ENCODE measurements at regions not wholly inside any gene's neighbourhood (a gene's known extent, or its start where the extent isn't known, plus 50 kb on each side); places are given as distances from the start of the nearest gene placed in this dataset.
"Not testable (repeated sequence)": the region's sequence is repeated elsewhere in the genome, so short reads cannot be mapped to it uniquely, and the experiment has no call there.

DNA sequence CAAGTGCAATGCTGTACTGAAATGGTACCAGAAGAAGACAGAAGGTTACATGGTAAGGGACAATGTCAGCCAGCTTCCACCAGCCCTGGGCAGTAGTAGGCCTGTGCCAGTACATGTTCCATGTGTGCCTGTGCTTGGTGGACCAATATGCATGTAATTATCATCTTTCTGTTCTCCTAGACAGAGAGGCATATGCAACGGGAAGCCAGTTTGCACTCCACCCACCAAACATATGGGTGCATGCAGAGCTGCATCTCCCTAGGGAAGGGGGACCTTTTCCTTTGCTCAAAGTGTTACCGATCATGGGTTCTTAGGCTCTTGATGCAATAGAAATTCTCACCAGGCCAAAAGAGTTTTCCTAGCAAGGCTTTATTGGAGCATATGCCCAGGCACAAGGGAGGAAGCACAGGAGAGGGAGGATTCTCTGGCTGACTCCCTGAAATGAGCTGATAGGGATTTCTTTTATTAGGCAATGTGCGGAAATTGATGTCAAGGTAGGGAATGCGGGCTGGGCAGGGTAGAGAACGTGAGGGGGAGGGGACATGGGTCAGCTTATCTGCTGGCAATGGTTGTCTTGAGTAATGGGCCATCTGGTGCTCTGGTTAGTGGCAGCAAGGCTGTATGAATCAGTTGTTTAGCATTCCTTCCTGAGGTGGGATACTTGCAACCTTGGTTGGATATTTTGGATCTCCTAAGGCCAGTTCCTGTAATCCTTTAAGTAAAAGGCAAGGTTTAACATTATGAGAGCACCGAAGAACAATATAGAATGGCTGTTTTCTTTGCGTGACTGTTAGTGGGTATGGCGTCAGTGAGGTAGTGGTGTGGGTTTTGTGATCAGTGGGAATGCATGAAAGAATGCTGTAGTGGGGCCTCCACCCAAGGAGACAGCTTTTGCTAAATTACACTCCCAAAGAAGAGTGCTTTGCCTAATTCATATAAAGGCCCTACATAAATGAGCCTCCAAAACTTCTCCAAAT lies 102.5 kb downstream of the CDRT15L2 start:
- DNase-seq (ENCODE audit: low read depth in 2 of 2), result not testable (repeated sequence)

DNA sequence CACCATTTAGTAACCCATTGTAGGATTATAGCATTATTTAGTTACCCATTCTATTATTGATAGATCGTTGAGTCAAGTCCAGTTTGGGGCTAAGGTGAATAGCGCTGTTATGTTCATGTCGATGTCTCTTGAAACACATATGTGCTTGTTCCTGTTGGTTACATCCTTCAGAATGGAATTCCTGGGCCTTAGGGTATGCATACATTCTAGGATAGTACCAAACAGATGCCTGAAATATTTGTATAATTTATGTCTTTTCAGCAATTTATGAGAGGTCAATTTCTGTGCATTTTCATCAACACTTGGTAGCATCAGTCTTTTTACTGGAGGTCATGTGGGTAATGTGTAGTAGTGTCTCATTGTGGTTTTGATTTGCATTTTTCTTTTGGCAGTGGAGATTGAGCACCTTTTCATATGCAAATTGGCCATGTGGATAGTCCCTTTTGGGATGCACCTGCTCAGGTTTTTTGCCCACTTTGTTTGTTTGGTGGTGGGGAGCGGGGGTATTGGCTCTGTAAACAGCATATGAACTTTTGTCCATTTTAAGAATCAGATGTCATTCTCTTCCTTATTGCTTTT lies 104.2 kb downstream of the CDRT15L2 start:
- DNase-seq (ENCODE audit: low read depth in 2 of 2), result not testable (repeated sequence)

DNA sequence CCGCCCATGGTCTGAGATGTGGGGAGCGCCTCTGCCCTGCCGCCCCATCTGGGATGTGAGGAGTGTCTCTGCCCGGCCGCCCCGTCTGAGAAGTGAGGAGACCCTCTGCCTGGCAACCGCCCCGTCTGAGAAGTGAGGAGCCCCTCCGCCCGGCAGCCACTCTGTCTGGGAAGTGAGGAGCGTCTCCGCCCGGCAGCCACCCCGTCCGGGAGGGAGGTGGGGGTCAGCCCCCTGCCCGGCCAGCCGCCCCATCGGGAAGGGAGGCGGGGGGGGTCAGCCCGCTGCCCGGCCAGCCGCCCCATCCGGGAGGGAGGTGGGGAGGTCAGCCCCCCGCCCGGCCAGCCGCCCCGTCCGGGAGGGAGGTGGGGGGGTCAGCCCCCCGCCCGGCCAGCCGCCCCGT lies 105.5 kb downstream of the CDRT15L2 start:
- DNase-seq (ENCODE audit: low read depth in 2 of 2), result not testable (repeated sequence)

DNA sequence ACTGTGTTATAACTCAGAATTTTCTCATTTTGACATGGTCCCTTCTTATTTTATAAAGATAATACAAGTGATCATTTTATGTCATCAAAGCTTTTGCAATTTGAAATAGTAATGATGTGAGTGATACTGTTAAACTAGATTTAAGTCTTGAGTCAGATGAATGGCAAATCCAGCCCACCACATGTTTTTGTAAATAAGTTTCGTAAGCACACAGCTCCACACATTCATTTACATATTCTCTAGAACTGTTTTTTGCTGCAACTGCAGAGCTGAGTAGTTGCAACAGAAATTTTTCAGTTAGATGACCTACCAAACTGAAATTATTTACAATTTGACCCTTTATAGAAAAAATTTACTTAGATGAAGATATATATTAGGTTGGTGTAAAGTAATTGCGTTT lies 108.1 kb downstream of the CDRT15L2 start:
- DNase-seq (ENCODE audit: low read depth in 2 of 2), result not testable (repeated sequence)

DNA sequence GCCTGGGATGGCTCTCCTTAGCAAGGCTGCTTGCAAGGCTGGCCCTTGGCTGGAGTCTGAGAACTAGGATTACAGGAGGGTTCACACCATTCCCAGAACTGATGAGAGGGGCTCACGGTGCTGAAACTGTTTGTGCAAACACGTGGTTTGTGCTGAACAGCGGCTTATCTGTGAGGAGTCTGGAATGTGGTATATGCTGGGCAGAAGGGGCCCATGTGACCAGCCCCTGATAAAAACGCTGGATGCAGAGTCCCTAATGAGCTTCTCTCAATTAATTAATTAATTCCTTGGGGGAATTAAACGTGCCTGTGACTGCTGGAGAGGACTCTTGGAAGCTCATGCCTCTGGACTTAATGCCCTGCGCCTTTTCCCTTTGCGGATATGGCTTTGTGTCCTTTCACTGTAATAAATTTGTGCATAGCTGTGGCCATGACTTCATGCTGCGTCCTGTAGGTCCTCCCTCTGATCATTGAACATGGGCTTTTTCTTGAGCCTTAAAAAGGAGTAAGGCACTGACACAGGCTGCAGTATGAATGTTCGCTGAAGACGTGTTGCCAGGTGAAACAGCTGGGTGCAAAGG lies 109.7 kb downstream of the CDRT15L2 start:
- DNase-seq (ENCODE audit: low read depth in 2 of 2), result not testable (repeated sequence)

DNA sequence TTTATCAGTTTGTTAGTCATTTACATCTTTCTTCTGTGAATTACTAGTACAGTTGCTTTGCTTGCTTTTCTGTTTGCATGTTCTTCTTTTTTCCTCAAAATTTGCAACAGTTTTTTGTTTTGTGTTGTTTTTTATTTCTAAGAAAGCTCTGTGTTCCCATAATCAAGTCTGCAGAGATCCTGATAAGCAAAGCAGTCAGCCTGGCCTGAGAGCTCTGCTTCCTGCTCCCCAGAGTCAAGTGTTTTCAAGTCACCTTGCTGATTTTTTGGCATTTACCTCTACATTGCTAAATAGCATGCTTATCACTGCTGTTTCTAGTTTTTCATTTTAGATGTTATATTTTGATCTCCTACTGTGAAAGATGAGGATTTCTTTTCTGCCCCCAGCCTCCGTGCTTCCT lies 113.2 kb downstream of the CDRT15L2 start:
- not testable (repeated sequence) for DNase-seq (ENCODE audit: low read depth in 2 of 2)

DNA sequence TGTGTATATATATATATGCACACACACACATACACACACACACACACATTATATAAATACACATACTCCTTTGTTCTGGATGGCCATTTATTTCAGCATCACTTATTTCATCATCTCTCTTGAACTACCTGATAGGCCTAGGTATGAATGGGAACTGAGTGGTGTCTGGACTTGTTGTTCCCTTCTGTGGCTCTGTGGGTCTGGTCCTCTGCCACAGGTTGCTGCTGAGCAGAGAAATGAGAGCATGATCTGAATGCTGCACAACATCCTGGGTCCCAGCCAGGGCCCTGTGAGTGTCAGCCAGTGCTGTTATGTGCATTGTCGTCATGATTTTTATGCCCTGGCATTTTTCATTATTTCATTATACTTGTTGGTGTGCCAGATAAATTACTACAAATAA lies 116.3 kb downstream of the CDRT15L2 start:
- DNase-seq (ENCODE audit: low read depth in 2 of 2), result not testable (repeated sequence)

DNA sequence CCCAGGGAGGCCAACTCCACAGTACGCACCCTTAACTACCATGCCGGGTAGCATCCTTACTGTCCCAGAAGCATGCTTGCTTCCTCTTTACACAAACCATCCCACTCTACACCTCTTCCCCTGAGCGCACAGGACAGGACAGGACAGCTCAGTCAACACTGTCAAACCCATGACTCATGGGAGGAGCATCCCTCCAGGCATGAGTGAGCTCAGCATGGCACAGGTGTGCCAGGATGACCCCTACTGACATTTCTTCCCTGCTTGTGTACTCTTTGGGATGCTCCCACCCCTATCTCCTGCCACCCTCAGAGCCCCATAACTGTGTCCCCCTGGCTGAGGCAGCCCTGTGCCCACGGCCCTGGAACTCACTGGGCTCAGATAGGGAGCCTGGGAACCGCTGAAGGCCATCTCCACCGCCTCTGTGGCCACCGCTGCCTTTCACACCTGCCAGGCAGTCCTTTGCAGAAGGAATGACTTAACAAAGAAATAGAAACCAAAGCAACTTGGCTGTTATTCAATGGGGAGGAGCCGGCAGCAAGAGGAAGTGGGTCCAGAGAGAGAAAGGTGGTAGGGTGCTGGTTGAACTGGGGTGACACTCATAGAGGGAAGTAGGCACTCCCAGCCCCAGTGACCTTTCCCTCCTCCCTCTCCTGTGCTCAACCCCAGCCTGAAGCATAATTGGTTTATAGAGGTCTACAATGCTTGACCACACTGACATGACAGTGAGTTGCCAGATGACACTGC lies 119.1 kb downstream of the CDRT15L2 start:
- not testable (repeated sequence) for DNase-seq (ENCODE audit: low read depth in 2 of 2)

DNA sequence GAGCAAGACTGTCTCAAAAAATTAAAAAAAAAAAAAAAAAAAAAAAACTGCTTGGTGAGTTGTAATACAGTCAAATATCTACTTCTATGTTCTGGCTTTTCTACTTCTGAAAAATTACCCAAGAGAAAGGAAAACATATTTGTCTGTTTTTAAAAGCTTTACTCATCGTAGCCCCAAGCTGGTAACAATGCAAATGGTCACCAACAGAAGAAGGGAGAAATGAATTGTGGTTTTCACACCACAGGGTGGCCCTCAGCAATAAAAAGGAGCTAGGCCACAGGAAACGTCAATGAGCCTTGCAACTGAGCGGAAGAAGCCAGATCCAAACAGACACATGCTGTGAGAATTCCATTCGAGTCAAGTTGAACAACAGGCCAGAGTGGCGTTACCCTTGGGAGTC lies 121.0 kb downstream of the CDRT15L2 start:
- not testable (repeated sequence) for DNase-seq (ENCODE audit: low read depth in 2 of 2)

DNA sequence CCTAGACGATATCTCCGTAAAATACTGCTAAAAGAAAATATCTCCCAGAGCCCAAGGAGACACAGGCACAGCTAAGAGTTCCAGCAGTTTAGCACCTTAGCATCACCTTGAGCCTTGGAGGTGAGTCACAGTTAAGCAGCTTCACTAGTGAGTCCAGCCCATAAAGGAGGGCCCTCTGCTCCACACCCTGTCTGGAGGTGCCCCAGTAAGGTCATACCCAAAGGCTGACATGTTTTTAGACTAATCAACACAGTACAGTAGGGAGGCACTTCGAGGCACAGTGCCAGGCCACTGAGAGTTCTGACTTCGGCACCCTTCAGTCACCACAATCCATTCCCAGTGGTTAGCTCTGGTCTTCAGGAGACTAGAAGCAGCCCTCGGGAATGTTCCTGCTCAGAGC lies 121.8 kb downstream of the CDRT15L2 start:
- not testable (repeated sequence) for DNase-seq (ENCODE audit: low read depth in 2 of 2)

DNA sequence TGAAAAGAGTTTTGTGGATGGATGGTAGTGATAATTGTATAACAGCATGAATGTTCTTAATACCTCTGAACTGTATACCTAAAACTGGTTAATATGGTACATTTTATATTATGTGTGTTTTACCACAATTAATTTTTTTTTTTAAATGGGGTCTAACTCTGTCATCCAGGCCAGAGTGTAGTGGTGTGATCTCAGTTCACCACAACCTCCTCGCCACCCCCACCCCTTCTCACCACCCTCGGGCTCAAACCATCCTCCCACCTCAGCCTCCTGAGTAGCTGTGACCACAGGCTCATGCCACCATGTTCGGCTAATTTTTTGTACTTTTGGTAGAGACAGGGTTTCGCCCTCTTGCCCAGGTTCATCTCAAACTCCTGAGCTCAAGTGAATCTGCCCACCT lies 123.2 kb downstream of the CDRT15L2 start:
- DNase-seq (ENCODE audit: low read depth in 2 of 2), result no peak

DNA sequence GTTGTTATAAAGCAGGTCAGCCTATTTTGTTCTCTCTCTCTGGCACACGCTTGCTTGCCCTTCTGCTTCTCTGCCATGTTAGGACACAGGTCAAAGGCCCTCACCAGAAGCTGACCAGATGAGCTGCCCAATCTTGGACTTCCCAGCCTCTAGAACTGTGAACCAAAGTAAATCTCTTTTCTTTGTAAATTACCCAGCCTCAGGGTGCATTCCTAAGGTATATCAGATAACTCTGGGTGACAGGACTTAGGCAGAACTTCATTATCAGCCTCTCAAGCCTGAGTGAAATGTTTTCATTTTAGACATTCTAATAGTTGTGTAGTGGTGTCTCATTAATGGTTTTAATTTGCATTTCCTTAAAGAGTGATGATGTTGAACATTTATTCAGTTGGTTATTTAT lies 124.3 kb downstream of the CDRT15L2 start:
- DNase-seq (ENCODE audit: low read depth in 2 of 2), result no peak

DNA sequence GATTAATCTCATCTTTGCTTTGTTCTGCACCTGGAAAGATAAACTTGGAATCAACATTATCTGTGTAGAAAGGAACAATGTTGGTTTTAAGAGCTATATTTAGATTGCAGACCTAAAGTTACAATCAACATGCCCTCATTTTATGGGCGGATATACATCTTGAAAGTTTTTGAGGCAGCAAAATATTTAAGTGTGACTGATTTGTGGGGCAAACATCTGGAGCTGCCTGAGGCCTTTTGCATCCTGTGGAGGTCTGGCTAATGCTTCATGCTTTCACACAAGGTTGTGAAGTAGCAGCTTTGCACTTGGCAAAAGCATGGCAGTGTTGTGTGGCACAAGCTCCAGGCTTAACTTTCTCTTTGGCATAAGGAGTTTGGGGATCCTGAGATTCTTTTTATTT lies 125.7 kb downstream of the CDRT15L2 start:
- DNase-seq (ENCODE audit: low read depth in 2 of 2), result not testable (repeated sequence)

DNA sequence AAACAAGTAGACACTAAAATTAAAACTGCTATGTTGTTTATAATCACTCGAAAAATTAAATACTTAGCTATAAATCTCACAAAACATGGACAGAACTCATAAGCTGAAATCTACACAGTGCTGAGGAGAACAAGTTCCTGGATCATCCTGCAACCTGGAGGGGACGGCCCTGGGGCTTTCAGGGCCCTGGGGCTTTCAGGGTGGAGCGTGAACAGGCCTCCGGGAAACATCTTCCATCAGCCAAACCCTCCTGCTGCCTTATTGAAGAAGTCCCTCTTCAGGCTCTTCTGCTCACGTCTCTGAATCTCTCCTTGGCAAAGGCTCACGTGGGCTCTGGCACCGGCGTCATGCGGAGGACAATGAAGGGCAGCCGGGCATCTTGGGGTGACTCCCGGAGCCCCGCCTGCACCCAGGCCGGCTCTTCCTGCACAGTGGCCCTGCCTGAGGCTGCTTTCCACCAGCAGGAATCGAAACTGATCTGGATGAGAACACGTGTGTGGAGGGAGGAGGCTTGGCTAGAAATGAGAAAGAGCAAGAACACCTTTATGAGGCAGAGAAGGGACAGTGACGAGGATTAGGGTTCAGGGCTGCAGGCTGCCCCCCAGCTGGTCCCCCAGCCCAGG lies 127.3 kb downstream of the CDRT15L2 start:
- DNase-seq (ENCODE audit: low read depth in 2 of 2), result no peak

DNA sequence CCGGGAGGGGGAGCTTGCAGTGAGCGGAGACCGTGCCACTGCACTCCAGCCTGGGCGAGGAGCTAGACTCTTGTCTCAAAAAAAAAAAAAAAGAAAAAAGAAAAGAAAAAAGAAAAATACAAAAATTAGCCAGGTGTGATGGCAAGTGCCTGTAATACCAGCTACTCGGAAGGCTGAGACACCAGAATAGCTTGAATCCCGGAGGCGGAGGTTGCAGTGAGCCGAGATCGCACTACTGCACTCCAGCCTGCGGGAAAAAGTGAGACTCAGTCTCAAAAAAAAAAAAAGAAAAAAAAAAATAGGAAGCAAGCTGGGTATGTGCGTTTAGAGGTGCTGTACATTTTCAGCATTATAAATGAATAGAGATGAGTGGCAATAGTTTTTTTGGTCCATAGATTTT lies 129.3 kb downstream of the CDRT15L2 start:
- not testable (repeated sequence) for DNase-seq (ENCODE audit: low read depth in 2 of 2)

DNA sequence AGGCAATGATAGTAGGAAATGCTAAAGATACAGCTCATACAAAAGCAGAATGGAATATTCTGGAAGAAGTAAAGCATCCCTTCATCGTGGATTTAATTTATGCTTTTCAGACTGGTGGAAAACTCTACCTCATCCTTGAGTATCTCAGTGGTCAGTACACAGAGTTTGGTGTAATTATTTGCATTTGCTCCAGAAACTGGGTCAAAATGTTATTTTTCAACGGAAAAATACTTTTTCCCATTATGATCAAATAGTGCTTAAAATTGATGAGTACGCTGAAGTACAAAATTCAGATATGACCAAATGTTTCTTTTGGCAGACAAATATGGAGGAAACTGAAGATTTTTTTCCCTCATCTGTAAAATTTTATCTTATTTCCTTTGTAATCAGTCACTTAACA lies 137.0 kb downstream of the CDRT15L2 start:
- DNase-seq (ENCODE audit: low read depth in 2 of 2), result not testable (repeated sequence)

DNA sequence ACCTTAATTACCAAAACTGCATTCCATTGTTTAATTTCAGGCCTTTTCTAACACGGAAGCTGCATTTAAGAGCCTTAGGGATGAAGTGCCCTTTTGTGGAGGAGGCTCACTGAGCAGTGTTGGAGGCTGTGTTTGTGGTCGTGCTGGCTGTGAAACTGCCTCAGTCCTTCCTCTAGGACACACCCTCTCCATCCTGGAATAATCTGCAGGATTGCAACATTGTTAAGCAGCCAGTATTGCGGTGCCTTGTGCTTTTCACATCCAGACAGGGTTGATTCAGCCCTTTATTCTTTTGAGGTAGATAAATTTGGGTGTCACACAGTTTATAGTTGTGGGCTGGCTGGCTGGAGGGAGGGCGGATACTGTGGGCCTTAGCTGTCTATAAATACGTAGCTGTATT lies 141.6 kb downstream of the CDRT15L2 start:
- no peak for DNase-seq (ENCODE audit: low read depth in 2 of 2)

DNA sequence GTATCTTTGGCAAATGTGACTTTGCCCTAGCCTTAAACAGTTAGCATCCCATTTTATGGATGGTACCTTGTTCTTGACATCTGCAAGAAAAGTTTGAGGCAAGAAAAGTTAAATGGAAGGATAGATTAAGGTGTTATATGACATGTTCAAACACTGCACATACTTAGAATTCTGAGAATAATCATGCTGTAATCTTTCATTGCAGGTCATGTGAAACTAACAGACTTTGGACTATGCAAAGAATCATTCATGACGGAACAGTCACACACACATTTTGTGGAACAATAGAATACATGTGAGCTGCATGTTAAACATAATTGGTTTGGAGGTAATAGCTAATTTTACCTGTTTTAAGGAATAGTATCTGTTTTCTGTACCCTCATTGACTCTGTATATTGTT lies 144.9 kb downstream of the CDRT15L2 start:
- not testable (repeated sequence) for DNase-seq (ENCODE audit: low read depth in 2 of 2)

DNA sequence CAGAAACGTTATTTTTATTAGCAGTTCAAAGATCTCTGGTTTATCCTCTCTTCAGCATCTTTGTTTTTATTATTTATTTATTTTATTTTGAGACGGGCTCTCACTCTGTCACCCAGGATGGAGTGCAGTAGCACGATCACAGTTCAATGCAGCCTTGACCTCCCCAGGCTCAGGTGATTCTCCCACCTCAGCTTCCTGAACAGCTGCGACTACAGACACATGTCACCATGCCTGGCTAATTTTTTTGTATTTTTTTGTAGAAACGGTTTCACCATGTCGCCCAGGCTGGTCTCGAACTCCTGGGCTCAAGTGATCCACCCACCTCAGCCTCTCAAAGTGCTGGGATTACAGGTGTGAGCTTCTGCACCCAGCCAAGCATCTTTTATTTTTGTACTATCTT lies 147.7 kb downstream of the CDRT15L2 start:
- DNase-seq (ENCODE audit: low read depth in 2 of 2), result not testable (repeated sequence)

DNA sequence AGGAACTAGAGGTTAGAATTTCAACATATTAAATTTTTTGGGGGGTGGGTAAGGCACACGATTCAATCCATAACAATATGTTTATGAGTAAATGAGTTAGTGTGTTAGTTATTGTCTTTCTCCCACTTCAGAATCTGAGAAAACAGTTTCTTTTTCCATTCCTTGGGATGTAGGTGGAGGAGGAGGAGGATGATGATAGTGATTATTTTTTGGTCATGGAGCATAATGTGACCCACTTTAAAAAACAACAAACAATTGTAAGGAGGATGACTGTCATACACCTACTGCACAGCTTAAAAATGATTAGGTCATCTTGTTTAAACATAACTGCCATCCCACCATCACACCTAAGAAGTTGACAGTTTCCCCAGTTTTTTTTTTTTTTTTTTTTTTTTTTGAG lies 148.7 kb downstream of the CDRT15L2 start:
- DNase-seq (ENCODE audit: low read depth in 2 of 2), result no peak

DNA sequence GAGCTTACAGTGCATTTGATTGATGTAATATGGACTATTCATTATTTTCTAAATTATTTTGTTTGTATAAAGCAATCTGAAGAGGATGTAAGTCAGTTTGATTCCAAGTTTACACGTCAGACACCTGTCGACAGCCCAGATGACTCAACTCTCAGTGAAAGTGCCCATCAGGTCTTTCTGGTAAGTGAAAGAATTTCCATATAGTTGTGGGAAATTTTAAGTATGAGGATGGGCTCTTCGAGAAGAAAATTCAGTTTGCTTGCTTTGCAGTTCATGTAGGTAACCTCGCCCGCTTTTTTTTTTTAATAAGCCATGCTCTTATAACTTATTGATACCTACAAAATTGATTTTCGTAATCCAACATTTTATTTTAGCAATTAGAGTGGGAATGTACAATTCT lies 151.6 kb downstream of the CDRT15L2 start:
- DNase-seq (ENCODE audit: low read depth in 2 of 2), result not testable (repeated sequence)

Measured in activated CD8-positive, alpha-beta memory T cell treated with anti-CD3 and anti-CD28 coated beads for 4 hours (primary cell).